Suprapubic skin (tissue), 4 donors: ENCODE measurements at regions not wholly inside any gene's neighbourhood (a gene's known extent, or its start where the extent isn't known, plus 50 kb on each side); places are given as distances from the start of the nearest gene placed in this dataset.

ENCODE experiments used
- CTCF ChIP-seq, 2 donors: fragments of 200-600 bp in 1 of 2; fragments of 450-650 bp in 1 of 2; sonication (generic) in 1 of 2; IDR thresholded peaks; one replicate each; pipeline ENCODE4 v1.5.1; 2016 to 2019; ENCODE audit warnings: antibody characterized with exemption in 2 of 2, mild to moderate bottlenecking in 1 of 2, moderate library complexity in 1 of 2
- EP300 ChIP-seq: sonication (generic); formaldehyde crosslinking; IDR thresholded peaks from one replicate; pipeline ENCODE4 v1.6.1; 2017; ENCODE audit warnings: antibody characterized with exemption
- POLR2A ChIP-seq, 2 donors: fragments of 450-650 bp; IDR thresholded peaks; one replicate each; pipeline ENCODE4 v1.6.1; 2017; ENCODE audit warnings: antibody characterized with exemption in 2 of 2, mild to moderate bottlenecking in 2 of 2, moderate library complexity in 2 of 2
- POLR2AphosphoS5 ChIP-seq, 3 donors: sonication (generic); formaldehyde crosslinking; IDR thresholded peaks; one replicate each; pipeline ENCODE4 v1.6.1; 2017; ENCODE audit warnings: antibody characterized with exemption in 3 of 3

GRCh38 chr1:73761559-73761958 lies 436.4 kb downstream of the LRRIQ3 start:
- TF ChIP-seq EP300 = no peak
- TF ChIP-seq CTCF (IDR thresholded peaks at IDR 0.05) = no peak
- TF ChIP-seq POLR2A (IDR thresholded peaks at IDR 0.05) = no peak
- TF ChIP-seq POLR2AphosphoS5 (IDR thresholded peaks at IDR 0.05) = no peak
